ENCODE measurements at regions not wholly inside any gene's neighbourhood (a gene's known extent, or its start where the extent isn't known, plus 50 kb on each side); places are given as distances from the start of the nearest gene placed in this dataset.

DNA sequence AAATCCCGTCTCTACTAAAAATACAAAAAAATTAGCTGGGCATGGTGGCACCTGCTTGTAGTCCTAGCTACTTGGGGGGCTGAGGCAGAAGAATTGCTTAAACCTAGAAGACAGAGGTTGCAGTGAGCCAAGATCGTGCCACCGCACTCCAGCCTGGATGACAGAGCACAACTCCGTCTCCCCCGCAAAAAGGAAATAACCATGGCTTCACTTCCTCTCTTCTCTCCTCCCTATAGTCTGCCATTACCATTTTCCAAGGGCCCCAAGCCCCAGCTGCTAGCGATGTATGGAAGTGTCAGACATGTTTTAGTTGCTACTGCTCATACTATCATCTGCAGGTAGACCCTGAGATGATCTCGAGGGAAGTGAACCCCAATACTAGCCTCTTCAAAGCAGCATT is 177.3 kb upstream of the FAM9B start:
- H3K27me3 ChIP-seq (ENCODE audit: insufficient read depth, low read length): no peaks in the 10 kb centered on the region
- H3K36me3 ChIP-seq (ENCODE audit: insufficient read depth, low read length): no peaks in the 10 kb centered on the region; the same call in 1 of the 2 replicates
- no peaks in the 10 kb centered on the region for H3K79me2 ChIP-seq (ENCODE audit: insufficient read depth, low read length)
- no peak overlapping the region for H3K4me3 ChIP-seq (ENCODE audit: low read depth, low read length, poor library complexity, severe bottlenecking)
- H3K27ac ChIP-seq (ENCODE audit: low read depth, low read length, poor library complexity, severe bottlenecking): no peak overlapping the region
- peaks cover 20% of the 10 kb centered on the region for H3K4me1 ChIP-seq (ENCODE audit: insufficient read depth, low read length, severe bottlenecking)
- TF ChIP-seq, protein P1, sequence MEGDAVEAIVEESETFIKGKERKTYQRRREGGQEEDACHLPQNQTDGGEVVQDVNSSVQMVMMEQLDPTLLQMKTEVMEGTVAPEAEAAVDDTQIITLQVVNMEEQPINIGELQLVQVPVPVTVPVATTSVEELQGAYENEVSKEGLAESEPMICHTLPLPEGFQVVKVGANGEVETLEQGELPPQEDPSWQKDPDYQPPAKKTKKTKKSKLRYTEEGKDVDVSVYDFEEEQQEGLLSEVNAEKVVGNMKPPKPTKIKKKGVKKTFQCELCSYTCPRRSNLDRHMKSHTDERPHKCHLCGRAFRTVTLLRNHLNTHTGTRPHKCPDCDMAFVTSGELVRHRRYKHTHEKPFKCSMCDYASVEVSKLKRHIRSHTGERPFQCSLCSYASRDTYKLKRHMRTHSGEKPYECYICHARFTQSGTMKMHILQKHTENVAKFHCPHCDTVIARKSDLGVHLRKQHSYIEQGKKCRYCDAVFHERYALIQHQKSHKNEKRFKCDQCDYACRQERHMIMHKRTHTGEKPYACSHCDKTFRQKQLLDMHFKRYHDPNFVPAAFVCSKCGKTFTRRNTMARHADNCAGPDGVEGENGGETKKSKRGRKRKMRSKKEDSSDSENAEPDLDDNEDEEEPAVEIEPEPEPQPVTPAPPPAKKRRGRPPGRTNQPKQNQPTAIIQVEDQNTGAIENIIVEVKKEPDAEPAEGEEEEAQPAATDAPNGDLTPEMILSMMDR (IDR thresholded peaks at IDR 0.05; ENCODE audit: low read length): no peak
- no peak for TF ChIP-seq EZH2 (IDR thresholded peaks at IDR 0.05; ENCODE audit: borderline replicate concordance, low read length)
- H2AFZ ChIP-seq (ENCODE audit: low read length): no peak overlapping the region
- H3K9me2 ChIP-seq (ENCODE audit: low read depth, low read length): no peaks in the 10 kb centered on the region
- H3F3A ChIP-seq (ENCODE audit: insufficient read depth, low read length): no peaks in the 10 kb centered on the region
- no peak overlapping the region for H3K4me2 ChIP-seq (ENCODE audit: low read length)
- no peaks in the 10 kb centered on the region for H4K20me1 ChIP-seq (ENCODE audit: insufficient read depth, low read length)
- H3K9ac ChIP-seq (ENCODE audit: low read length): no peak overlapping the region
- no peaks in the 10 kb centered on the region for H3K9me3 ChIP-seq (ENCODE audit: low read length)

DNA sequence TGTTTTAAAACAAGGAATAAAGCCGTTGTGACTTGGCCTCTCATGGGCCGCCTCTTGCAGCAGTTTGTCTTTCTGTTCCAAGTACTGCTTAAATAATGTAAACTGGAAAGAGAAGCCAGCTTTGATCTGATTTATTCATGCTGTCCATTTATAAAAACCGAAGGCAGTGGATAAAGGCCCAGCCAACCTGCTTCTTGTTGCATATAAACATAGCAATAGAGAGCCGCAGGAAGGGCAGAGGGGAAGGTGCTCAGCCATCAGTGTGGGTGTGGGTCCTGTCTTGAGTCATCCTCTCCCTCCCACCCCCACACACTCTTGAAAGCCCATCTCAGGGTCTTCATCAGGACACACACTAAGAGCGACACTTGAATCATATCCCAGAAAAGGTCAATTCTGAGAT is 187.9 kb upstream of the FAM9B start:
- H4K20me1 ChIP-seq (ENCODE audit: insufficient read depth, low read length): no peaks in the 10 kb centered on the region
- H3K79me2 ChIP-seq (ENCODE audit: insufficient read depth, low read length): no peaks in the 10 kb centered on the region
- no peak overlapping the region for H3K4me3 ChIP-seq (ENCODE audit: low read depth, low read length, poor library complexity, severe bottlenecking)
- H3F3A ChIP-seq (ENCODE audit: insufficient read depth, low read length): no peaks in the 10 kb centered on the region
- TF ChIP-seq, protein P1 (IDR thresholded peaks at IDR 0.05; ENCODE audit: low read length): no peak
- no peak for TF ChIP-seq EZH2 (IDR thresholded peaks at IDR 0.05; ENCODE audit: borderline replicate concordance, low read length)
- no peak overlapping the region for H3K27ac ChIP-seq (ENCODE audit: low read depth, low read length, poor library complexity, severe bottlenecking)
- H3K27me3 ChIP-seq (ENCODE audit: insufficient read depth, low read length): no peaks in the 10 kb centered on the region
- no peak overlapping the region for H3K4me2 ChIP-seq (ENCODE audit: low read length)
- H3K9ac ChIP-seq (ENCODE audit: low read length): no peak overlapping the region
- no peak overlapping the region for H2AFZ ChIP-seq (ENCODE audit: low read length)
- no peaks in the 10 kb centered on the region; the same call in 1 of the 2 replicates for H3K36me3 ChIP-seq (ENCODE audit: insufficient read depth, low read length)
- no peaks in the 10 kb centered on the region for H3K9me2 ChIP-seq (ENCODE audit: low read depth, low read length)
- H3K4me1 ChIP-seq (ENCODE audit: insufficient read depth, low read length, severe bottlenecking): no peaks in the 10 kb centered on the region
- H3K9me3 ChIP-seq (ENCODE audit: low read length): no peaks in the 10 kb centered on the region

DNA sequence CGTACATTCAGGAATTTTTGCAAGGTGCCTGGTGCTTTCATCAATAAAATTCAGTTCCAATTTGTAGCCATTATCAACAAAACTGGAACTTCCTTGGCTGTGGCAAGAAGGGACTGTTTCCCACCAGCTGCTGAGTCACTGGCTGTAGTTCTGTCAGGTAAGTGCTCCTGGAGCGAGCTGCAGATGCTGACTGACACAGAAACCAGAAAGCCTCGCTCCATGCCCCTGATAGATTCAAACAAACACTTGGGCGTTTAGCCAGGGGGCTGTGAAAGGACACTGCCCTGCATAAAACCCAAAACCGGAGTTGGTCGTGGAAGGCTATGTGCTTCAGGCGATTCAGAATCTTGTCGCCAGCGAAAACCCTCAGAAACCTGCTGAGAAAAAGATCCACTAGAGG is 188.4 kb upstream of the FAM9B start:
- Histone ChIP-seq H3K4me3 (ENCODE audit: low read depth, low read length, poor library complexity, severe bottlenecking) (no peak overlapping the region), H3F3A (ENCODE audit: insufficient read depth, low read length) (no peaks in the 10 kb centered on the region), H3K9me2 (ENCODE audit: low read depth, low read length) (no peaks in the 10 kb centered on the region), H3K79me2 (ENCODE audit: insufficient read depth, low read length) (no peaks in the 10 kb centered on the region), H3K9me3 (ENCODE audit: low read length) (no peaks in the 10 kb centered on the region), H3K27ac (ENCODE audit: low read depth, low read length, poor library complexity, severe bottlenecking) (no peak overlapping the region), H3K36me3 (ENCODE audit: insufficient read depth, low read length) (no peaks in the 10 kb centered on the region; the same call in 1 of the 2 replicates), H3K9ac (ENCODE audit: low read length) (no peak overlapping the region), H4K20me1 (ENCODE audit: insufficient read depth, low read length) (no peaks in the 10 kb centered on the region), H3K27me3 (ENCODE audit: insufficient read depth, low read length) (no peaks in the 10 kb centered on the region), H2AFZ (ENCODE audit: low read length) (no peak overlapping the region), H3K4me1 (ENCODE audit: insufficient read depth, low read length, severe bottlenecking) (no peaks in the 10 kb centered on the region), H3K4me2 (ENCODE audit: low read length) (no peak overlapping the region)
- TF ChIP-seq EZH2 (IDR thresholded peaks at IDR 0.05; ENCODE audit: borderline replicate concordance, low read length): no peak
- TF ChIP-seq, protein P1 (IDR thresholded peaks at IDR 0.05; ENCODE audit: low read length): no peak

Data from OCI-LY1 (cell line).